GM21737 (cell line): ENCODE measurements at regions not wholly inside any gene's neighbourhood (a gene's known extent, or its start where the extent isn't known, plus 50 kb on each side); places are given as distances from the start of the nearest gene placed in this dataset.
"Not testable (repeated sequence)": the region's sequence is repeated elsewhere in the genome, so short reads cannot be mapped to it uniquely, and the experiment has no call there.

Source experiments
- ATAC-seq: cut with Tn5 transposase; IDR thresholded peaks from one replicate; pipeline ENCODE4 v1.9.1; 2021; ENCODE audit warnings: mild to moderate bottlenecking, moderate library complexity; ENCODE audit not compliant: unreplicated experiment

DNA sequence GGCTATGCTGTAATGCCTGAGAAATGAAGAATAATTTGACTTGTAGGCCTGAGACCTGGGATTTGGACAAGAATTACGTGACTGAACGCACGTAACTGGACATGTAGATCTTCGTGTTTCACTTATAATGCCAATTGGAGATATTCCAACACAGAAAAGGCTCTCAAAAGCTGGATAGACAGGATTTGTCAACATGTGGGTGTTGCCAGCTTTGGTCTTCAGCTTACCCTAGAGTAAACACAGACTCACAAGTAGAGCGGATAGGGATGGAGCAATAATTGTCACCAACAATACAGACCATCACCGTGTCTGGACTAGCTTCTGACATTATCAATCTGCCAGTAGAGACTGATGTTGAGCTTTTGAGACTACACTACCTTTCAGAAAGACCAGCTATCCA, 1511.0 kb upstream of the ADGRL3 start:
- no peak for ATAC-seq

DNA sequence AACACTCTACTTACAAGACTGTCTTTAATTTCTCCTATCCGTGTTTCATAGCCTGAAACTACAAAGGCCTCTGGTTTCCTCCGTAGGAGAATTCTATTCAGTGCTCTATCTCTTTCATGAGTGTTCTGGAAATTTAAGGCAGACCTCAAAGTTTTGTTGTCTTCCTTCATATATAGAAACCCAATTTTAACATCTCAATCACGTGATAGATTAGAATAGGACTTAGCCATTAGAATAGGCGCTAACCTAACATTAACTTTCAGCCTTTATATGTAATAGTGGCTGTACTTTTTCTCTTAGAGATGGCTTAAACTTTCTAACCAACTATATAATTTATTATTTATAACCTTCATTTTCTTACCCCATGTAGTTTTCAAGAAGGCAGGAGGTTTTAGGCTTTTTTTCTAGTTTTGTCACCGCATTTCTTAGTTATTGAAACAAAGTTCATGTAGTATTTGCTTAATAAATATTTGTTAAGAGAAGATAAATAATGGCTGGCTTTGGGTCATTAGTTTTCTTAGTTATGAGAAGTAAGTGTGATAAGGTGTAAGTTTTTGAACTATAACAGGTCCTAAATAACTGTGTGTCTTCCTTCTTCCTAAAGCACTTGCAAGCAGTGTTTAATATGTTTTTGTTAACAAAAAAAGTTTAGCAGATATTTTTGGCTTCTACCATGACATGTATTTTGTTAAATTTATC, 1504.6 kb upstream of the ADGRL3 start:
- ATAC-seq, result no peak

DNA sequence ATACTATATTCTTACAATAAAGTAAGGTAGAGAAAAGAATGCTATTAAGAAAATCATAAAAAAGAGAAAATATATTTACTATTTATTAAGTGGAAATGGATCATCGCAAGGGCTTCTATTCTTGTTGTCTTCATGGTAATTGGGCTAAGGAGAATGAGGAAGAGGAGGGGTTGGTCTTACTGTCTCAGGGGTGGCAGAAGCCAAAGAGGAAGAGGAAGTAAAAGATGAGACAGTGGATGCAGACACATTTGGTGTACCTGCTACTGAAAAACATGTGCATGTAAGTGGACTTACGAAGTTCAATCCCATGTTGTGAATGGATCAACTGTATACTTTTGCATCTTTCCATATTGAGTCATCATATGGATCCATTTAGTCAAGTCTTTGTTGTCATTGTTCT, 1502.1 kb upstream of the ADGRL3 start:
- ATAC-seq, result no peak

DNA sequence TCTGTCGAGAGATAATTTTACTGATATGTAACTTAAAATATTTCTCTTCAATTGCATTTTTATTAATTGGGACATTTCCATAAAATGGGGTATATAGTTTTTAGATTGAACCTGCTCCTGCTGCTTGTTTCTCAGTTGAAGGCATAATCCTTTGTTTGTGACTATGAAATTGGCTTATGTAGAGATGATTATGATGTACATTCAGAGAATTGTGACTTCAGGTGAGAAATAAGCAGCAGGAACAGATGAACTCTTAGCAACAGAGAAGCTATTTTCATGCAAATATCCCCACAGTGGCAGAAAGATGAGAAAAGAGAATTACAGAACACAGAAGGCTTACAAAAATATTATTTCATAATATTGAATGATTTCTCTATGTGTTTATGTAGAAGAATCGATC, 1499.5 kb upstream of the ADGRL3 start:
- no peak for ATAC-seq

DNA sequence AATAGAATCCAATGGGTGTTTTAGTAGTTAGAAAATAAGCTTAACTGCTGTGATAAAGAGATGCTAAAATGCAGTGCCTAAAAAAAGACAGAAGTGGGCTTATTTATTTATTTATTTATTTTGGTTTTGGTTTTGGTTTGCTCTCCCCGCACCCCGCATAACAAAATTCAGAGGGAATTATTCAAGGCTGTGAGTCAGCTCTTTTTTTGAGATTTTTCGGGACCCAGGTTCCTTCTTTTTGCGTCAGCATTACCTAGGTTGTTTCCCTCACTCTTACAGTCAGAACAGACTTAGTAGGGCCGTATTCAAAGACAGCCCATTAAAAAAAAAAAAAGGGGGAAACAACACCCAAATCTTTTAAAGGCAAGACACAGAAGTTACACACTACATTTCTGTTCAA, 1495.5 kb upstream of the ADGRL3 start:
- ATAC-seq, result no peak

DNA sequence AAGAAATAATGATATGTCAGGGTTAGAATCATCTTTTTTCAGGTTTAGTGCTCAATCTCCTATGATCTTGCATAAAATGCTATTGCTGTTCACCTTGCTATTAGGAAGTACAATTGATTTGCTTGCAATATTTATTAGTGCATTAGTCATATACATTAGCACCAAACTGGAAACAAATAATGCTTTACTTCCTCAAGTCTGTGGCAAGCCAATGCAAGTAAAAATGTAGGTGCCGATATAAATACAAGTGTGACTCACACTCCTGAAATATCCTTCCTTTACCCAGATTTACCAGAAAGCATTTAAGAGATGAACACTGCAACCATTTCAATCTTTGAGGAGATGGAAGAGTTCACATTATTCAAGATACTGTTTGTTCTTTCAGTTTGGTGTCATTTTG, 1487.7 kb upstream of the ADGRL3 start:
- ATAC-seq, result no peak

DNA sequence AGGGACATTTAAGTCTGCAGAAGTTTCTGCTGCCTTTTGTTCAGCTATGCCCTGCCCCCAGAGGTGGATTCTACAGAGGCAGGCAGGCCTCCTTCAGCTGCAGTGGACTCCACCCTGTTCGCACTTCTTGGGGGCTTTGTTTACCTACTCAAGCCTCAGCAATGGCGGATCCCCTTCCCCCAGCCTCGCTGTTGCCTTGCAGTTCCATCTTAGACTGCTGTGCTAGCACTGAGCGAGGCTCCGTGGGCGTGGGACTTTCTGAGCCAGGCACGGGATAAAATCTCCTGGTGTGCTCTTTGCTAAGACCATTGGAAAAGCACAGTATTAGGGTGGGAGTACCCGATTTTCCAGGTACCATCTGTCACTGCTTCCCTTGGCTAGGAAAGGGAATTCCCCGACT, 1475.8 kb upstream of the ADGRL3 start:
- not testable (repeated sequence) for ATAC-seq

DNA sequence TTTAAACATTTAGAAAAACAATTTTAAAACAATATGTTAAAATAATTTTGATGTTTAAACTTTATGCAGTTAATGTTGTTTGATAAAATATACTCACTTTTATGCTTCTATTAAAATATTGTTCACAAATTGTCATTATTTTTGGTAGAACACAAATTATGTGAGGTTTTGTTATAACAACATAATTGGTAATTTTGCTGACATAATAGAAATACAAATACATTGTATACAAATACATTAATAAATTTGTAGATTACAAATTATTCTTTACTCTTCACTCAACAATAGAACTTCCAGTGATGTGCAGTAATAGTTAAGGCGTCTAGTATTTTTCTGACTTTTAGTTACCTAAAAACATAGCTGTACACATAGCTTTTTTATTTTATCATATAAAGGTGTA, 1472.4 kb upstream of the ADGRL3 start:
- no peak for ATAC-seq

DNA sequence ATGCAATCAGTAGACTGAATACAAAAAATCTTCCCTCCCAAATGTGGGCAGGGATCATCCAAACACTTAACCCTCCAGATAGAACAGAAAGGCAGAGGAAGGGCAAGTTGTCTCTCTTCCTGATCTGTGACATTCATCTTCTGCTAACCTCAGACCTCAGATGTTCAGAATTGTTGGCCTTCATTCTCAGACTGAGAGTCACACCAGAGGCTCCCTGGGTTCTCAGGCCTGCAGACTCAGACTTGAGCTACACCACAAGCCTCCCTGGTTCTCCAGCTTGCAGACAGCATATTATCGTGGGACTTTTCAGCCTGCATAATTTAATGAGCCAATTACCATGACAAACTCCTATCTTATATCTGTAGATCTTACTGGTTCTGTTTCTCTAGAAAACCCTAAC, 1471.6 kb upstream of the ADGRL3 start:
- no peak for ATAC-seq

DNA sequence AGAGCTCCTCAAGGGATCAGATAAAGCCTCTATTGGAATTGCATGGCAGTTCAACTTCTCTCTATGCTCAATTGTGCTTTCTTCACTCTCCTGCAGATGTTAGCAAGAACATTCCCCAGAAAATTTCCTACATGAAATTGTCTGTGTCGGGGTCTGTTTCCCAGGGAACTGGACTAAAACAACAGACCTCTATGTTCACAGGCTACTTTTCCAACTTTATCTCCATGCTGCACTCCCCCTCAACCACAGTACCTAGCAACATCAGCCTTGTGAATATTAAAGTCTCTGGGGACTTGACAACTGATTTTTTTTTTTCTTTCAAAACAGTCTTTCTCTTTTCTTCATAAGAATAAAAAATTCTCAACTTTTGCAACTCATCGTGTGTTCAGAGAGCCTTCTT, 1470.8 kb upstream of the ADGRL3 start:
- ATAC-seq, result no peak

DNA sequence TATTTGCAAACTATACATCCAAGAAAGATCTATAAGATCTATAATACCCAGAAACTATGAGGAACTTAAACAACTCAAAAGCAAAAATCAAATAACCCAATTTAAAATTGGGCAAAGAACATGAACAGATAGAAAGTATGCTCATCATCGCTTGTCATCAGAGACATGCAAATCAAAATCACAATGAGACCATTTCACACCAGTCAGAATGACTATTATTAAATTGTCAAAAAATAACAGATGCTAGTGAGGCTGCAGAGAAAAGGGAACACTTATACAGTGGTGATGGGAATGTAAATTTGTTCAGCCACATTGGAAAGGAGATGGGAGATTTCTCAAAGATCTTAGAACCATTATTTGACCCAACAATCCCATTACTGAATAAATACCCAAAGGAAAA, 1451.7 kb upstream of the ADGRL3 start:
- ATAC-seq, result no peak

DNA sequence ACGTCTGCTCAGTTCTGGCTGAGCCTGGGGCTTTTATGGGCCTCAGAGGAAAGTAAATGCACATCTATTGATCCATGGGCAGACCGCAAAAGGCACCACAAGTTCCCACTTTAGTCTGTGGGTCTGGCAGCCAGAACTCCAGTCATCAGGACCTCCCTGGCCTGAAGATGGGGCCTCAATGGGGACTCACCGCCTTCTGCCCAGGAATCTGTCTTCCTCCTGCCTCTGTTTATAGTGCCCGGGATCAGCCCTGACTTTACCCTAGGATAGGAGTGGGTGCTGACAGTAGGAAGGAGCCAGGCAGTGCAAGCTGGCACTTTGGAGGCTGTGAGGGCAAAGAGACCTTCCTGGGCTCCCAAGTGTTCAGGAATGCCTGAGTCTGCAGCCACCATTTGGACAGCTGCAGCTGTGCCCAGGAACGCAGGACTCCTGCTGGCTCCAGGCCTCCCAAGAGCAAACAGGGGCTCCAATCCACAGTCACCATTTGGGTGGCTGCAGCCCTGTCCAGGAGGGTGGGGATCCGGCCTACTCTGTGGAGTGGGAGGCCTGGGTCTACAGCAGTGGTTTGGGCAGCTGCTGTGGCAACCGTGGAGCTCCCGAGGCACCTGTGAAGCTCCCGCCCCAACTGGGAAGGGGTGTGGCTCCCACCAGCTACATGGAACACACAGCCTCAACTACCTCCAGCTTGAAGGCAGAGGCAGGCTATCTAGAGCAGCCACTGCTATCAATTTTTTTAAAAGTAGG, 1440.9 kb upstream of the ADGRL3 start:
- no peak for ATAC-seq

DNA sequence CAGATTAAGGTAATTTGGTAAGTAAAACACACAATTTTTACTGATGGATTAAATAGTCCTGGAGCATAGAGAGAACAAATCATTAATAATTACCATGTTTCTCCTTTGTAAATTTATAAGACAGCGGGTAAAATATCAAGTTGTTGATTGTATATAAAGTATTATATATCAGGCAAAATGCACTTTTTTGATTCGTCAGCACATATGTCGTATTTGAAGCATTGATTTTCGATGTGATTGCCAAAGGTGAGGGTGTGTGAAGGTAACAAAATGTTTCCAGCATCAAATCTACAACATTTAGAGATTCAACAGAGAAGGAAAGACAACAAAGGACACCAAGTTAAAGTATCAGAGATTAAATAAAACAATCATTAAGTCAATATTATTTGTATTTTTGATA, 1437.8 kb upstream of the ADGRL3 start:
- no peak for ATAC-seq

DNA sequence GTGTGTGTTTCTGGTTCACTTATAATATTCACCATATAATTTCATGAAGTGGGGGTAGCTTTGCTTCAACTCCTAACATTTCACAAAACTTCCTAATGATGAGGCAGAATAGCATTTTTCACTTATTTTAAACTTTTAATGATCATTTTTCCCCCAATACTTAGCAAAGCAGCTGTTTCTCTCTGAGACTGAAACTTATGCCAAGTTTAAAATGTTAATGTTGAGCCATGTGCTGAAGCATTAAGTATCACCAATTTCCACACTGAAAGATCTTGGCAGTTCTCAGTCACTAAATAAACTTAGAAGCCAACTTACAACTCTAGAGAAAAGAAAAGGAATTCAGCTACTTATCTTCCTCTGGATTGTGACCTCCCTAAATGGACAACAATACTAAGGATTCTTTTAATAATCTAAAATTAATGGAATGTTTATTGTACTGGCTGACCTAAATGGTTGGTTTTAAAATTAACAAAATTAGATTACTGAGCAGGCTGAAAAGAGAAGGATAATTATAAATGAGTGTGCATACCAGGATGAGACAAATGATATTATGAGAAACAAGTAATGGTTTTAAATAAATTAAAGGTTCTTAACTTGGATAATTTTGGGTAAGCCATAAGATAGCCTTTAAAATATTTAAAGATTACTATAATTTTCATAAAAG, 1429.4 kb upstream of the ADGRL3 start:
- no peak for ATAC-seq

DNA sequence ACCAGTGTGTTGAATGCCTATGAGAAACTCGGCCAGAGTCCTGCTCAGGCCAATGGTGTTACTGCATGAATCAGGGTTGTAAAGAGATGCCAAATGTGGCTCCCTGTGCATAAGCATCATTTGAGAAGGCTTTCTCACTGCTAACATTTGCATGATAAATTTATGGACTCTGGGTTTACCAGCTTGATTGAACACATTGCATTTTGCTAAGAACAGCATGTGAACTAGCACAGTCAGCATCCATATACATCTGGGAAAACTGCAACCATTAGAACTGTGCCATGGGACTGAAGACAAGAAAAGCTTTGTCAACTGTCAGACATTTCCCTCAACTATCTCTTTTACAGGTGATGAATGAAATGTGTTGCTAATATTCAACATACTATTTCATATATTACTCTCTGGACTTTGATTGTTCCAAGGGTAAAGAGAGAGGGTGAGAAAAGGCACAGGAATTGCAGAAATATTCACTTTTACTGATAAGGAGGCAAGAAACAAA, 1427.4 kb upstream of the ADGRL3 start:
- no peak for ATAC-seq

DNA sequence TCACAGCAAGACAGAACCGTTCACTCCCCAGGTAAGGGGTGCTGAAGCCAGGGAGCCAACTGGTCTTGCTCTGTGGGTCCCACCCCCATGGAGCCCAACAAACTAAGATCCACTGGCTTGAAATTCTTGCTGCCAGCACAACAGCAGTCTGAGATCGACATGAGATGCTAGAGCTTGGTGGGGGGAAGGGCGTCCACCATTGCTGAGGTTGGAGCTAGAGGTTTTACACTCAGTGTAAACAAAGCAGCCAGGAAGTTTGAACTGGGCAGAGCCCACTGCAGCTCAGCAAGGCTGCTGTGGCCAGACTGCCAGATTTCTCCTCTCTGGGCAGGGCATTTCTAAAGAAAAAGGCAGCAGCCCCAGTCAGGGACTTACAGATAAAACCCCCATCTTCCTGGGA, 1419.9 kb upstream of the ADGRL3 start:
- not testable (repeated sequence) for ATAC-seq

DNA sequence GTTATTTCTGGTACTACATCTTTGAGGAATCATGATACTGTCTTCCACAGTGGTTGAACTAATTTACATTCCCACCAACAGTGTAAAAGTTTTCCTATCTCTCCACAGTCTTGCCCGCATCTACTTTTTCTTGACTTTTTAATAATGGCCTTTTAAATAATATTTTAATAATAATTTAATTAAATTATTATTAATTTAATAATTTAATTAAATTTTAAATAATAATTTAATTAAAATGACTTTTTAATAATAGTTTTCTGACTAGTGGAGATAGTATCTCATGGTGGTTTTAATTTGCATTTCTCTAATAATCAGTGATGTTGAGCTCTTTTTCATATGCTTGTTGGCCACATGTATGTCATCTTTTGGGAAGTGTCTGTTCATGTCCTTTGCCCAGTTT, 1395.0 kb upstream of the ADGRL3 start:
- no peak for ATAC-seq

DNA sequence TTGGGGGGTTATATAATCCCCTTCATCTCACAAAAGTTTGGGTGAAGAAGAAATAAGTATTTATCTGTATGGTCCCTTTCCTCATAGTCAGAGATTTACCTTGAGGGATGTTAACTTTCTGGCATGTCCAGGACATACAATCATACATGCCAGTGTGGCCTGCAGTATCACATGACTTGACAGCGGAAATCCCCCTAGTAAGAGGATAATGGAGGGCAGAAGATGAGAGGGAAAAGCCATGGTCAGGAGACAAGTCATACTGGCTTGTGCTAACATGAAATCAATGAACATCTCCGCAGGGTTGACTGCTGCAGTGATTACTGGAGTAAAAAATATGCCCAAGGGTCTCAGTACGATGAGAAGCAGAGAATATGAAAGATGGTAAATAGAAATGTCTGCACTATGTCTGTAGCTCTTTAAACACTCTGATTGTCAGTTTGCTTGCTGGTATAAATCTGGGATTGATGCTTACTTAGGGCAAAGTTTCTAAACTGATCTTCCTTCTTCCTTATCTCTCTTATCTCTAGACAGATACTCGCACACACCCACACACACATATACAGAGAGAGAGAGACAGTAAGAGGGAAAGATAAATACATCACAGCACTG, 1385.6 kb upstream of the ADGRL3 start:
- no peak for ATAC-seq

DNA sequence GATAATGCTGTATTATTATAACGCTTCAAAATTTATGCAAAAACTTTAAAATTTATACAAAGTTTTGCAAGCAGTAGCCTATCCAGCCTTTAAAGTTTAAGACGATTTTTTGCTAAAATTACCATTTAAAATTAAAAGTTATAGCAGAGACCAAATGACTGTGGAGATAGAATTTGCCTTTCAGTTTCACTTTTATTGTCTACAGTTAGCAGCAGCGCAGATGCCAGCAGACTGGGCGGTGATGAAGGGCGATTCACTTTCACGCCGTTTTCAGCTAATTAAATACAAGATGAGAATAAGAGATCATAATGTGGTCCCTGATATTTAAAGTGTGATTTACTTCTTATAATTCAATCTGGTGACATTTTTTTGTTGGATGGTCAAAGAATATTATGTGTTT, 1381.5 kb upstream of the ADGRL3 start:
- peak; percentile 90 for ATAC-seq

DNA sequence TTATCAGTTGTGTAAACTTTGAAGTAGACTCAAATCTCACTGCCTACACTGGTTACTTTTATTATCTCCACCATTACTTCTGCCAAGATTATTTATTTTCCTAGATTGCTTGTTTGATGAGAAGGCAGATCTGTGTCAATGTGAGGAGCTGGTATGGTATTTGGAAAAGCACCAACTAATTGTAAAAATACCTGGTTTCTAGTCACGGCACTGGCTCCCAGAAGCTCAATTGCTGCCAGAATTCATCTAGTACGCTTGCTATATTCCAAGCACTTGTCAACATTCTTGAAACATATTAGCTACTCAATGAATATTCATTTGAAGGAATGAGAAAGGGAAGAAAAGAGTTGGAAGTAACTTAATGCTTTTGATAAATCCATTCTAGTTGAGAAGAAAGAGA, 1376.8 kb upstream of the ADGRL3 start:
- no peak for ATAC-seq

DNA sequence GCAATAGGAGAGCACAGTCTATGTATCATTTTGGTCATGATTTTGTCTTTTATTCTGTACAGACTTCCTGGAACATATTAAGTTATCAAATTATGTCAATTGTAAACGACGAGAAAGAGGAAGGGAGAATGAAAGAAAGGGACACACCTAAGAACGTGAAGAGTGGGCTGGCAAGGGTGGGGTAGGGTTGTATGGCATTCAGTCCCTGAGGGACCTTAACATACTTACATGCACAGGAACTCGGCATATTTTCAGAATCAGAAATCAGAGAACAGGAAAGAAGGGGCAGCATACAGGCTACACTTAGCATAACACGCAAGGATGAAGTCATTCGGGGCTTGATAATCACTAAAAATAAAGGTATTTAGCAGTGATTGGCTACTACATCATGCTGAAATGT, 1375.0 kb upstream of the ADGRL3 start:
- no peak for ATAC-seq

DNA sequence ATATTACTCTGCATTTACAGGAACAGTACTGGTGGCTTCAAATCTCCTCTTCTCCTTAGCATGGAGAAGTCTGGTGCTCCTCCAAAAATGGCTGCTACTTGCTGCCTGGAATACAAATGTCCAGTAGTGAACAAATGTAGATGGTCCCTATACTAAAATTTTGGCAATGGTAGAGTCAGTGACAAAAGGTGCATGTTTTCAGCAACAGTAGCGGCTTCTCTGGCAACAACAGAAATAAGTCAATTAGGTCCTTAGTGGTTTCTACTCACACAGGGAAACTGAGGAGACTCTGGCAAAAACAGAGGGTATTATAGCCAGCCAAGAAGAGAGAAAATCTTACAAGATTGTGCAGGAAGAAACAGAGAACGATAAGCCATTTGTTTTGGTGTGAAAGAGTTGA, 1368.4 kb upstream of the ADGRL3 start:
- no peak for ATAC-seq
